IMR-90 (cell line): ENCODE measurements at regions not wholly inside any gene's neighbourhood (a gene's known extent, or its start where the extent isn't known, plus 50 kb on each side); places are given as distances from the start of the nearest gene placed in this dataset.

Experiments
- ATAC-seq: fragments of 200-7000 bp; cut with Tn5 transposase; 2 replicates; pipeline ENCODE4 v1.9.1; 2020; ENCODE audit warnings: low read depth, mild to moderate bottlenecking, moderate library complexity
- BruUV-seq: library from RNA; stranded (reverse); fragments of 400-500 nt; replicated peaks from 2 replicates; lab custom pipeline; 2021; lab: Mats Ljungman, UMichigan
- CTCF ChIA-PET: fragments of 300-600 bp; formaldehyde crosslinking; extraction: SDS; loops from one replicate; lab custom pipeline; 2021; ENCODE audit warnings: antibody characterized with exemption; lab: Yijun Ruan, JAX
- POLR2A ChIA-PET: fragments of 300-600 bp; sonication (Branson Sonifier 250); formaldehyde crosslinking; loops from one replicate; lab custom pipeline; 2022; ENCODE audit warnings: antibody characterized with exemption; ENCODE audit not compliant: unreplicated experiment; lab: Charles Lee
- DNase-seq: peaks from one replicate; pipeline ENCODE4 v3.0.0; 2013
- H2AFZ ChIP-seq: replicated peaks from 2 replicates; pipeline ENCODE3; 2013; ENCODE audit warnings: low read length, mild to moderate bottlenecking; ENCODE audit not compliant: poor library complexity
- H2AK5ac ChIP-seq: 2 replicates; pipeline ENCODE4 v1.6.1; 2013; ENCODE audit warnings: low read depth, low read length, inconsistent platforms
- H2AK9ac ChIP-seq: replicated peaks from 2 replicates; pipeline ENCODE3; 2013; ENCODE audit warnings: mild to moderate bottlenecking, low read depth, low read length, moderate library complexity; ENCODE audit not compliant: poor library complexity
- H2BK120ac ChIP-seq: 2 replicates; pipeline ENCODE4 v1.6.1; 2013; ENCODE audit warnings: low read depth, low read length, inconsistent platforms
- H2BK15ac ChIP-seq: 3 replicates; pipeline ENCODE4 v1.6.1; 2013; ENCODE audit warnings: low read depth, low read length, inconsistent platforms
- H2BK20ac ChIP-seq: 2 replicates; pipeline ENCODE4 v1.6.1; 2013; ENCODE audit warnings: low read depth, mild to moderate bottlenecking, inconsistent platforms, low read length, moderate library complexity
- H2BK5ac ChIP-seq: 2 replicates; pipeline ENCODE4 v1.6.1; 2013; ENCODE audit warnings: mild to moderate bottlenecking, low read depth, low read length, inconsistent platforms; ENCODE audit not compliant: poor library complexity, severe bottlenecking
- H3K14ac ChIP-seq: replicated peaks from 2 replicates; pipeline ENCODE4 v1.6.1; 2013; ENCODE audit warnings: low read depth, low read length, inconsistent platforms
- H3K18ac ChIP-seq: 2 replicates; pipeline ENCODE4 v1.6.1; 2013; ENCODE audit warnings: low read depth, low read length, control low read depth
- H3K23ac ChIP-seq: 2 replicates; pipeline ENCODE4 v1.6.1; 2013; ENCODE audit warnings: low read depth, low read length, inconsistent platforms
- H3K27ac ChIP-seq: 2 replicates; pipeline ENCODE4 v1.5.1; 2013; ENCODE audit warnings: mild to moderate bottlenecking, control low read depth, low read length; ENCODE audit not compliant: insufficient read depth
- H3K27me3 ChIP-seq: 2 replicates; pipeline ENCODE4 v1.6.1; 2013; ENCODE audit warnings: low read length; ENCODE audit not compliant: control insufficient read depth, insufficient read depth
- H3K36me3 ChIP-seq: 2 replicates; pipeline ENCODE4 v1.6.1; 2013; ENCODE audit warnings: low read length, mixed read lengths; ENCODE audit not compliant: control insufficient read depth, insufficient read depth
- H3K4ac ChIP-seq: 2 replicates; pipeline ENCODE4 v1.6.1; 2013; ENCODE audit warnings: low read depth, low read length, inconsistent platforms
- H3K4me1 ChIP-seq: 2 replicates; pipeline ENCODE4 v1.6.1; 2013; ENCODE audit warnings: low read length, mixed read lengths; ENCODE audit not compliant: control insufficient read depth, insufficient read depth
- H3K4me2 ChIP-seq: 2 replicates; pipeline ENCODE4 v1.6.1; 2013; ENCODE audit warnings: low read depth, mild to moderate bottlenecking, control low read depth, low read length, moderate library complexity
- H3K4me3 ChIP-seq: 2 replicates; pipeline ENCODE4 v1.5.1; 2013; ENCODE audit warnings: low read depth, mild to moderate bottlenecking, control low read depth, low read length, moderate library complexity; ENCODE audit not compliant: insufficient read depth
- H3K56ac ChIP-seq: 2 replicates; pipeline ENCODE4 v1.6.1; 2013; ENCODE audit warnings: low read length, inconsistent platforms; ENCODE audit not compliant: insufficient read depth; ENCODE audit errors: extremely low read depth
- H3K79me1 ChIP-seq, 2 experiments: 2 replicates each; pipeline ENCODE4 v1.6.1; 2013; ENCODE audit warnings: low read length in 2 of 2, inconsistent platforms in 1 of 2, low read depth in 1 of 2
- H3K9ac ChIP-seq: 2 replicates; pipeline ENCODE4 v1.6.1; 2013; ENCODE audit warnings: low read depth, low read length, control low read depth
- H3K9me1 ChIP-seq: 2 replicates; pipeline ENCODE4 v1.6.1; 2013; ENCODE audit warnings: low read length, inconsistent platforms; ENCODE audit not compliant: insufficient read depth
- H3K9me3 ChIP-seq: 2 replicates; pipeline ENCODE4 v1.6.1; 2013; ENCODE audit warnings: low read length; ENCODE audit not compliant: control insufficient read depth, insufficient read depth
- H4K20me1 ChIP-seq: 2 replicates; pipeline ENCODE4 v1.6.1; 2013; ENCODE audit warnings: low read length, inconsistent platforms; ENCODE audit not compliant: insufficient read depth
- H4K5ac ChIP-seq: 2 replicates; pipeline ENCODE4 v1.6.1; 2013; ENCODE audit warnings: mild to moderate bottlenecking, low read depth, low read length, control low read depth
- H4K8ac ChIP-seq, 2 experiments: 2 replicates each; pipeline ENCODE4 v1.6.1; 2013; ENCODE audit warnings: low read depth in 2 of 2, low read length in 2 of 2, control low read depth in 1 of 2, inconsistent platforms in 1 of 2
- H4K91ac ChIP-seq: 2 replicates; pipeline ENCODE4 v1.6.1; 2013; ENCODE audit warnings: low read depth, low read length, inconsistent platforms; ENCODE audit not compliant: insufficient read depth
- CEBPB ChIP-seq: IDR thresholded peaks from 2 replicates; pipeline ENCODE4 v1.6.1; 2012; ENCODE audit warnings: low read depth, low read length, improper control_type of control experiment
- FOS ChIP-seq: fragments of 150-350 bp; IDR thresholded peaks from 2 replicates; pipeline ENCODE4 v1.6.1; 2016; ENCODE audit warnings: low read depth, low read length
- WGBS, 2 experiments: methylation state at CpG; one replicate each; pipeline versions ENCODE4 v1.1.5 to v1.1.7; 2013; ENCODE audit warnings: missing lambda C conversion rate in 2 of 2; ENCODE audit not compliant: insufficient read length in 1 of 2; ENCODE audit errors: extremely low coverage in 2 of 2; 5-methylcytosine and 5-hydroxymethylcytosine counted together
- dilution Hi-C: fragments of 300-500 bp; cut with HindIII; formaldehyde crosslinking; loops from one replicate; pipeline ENCODE4 v1.14.3; 2018; ENCODE audit warnings: low sequenced_read_pairs; ENCODE audit not compliant: unreplicated experiment
- in situ Hi-C: fragments of 300-500 bp; cut with MboI; formaldehyde crosslinking; loops from 3 replicates; pipeline ENCODE4 v1.14.3; 2019; ENCODE audit warnings: low sequenced_read_pairs, inconsistent platforms, mixed read lengths
- intact Hi-C: fragments of 100-400 bp; cut with micrococcal nuclease; formaldehyde crosslinking; loops from 2 replicates; pipeline ENCODE4 v1.10.0; 2022

DNA sequence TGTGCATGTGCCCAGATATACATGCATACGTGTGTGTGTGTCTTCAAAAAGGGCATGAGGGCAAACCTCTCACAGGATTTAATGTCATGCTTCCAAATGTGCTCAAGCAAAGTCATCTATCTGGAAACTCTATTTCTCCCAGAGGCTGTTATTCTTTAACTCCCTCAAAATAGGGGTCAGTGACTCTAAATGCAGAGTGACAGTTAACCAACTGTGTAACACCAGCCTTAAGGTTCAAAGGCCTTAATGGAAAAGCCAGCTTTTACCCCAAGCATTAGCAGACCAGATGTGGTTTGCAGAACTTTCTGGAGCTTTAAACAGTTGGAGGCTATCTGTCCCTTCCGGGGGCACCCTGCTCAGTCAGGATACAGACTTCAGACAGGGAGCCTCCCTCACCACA, 70.4 kb upstream of the SLC7A14 start:
- ATAC-seq (no peak; the same call in 1 of the 2 replicates), DNase-seq (no peak)
- H2BK20ac ChIP-seq: no peak overlapping the region
- H3K27ac ChIP-seq: no peak overlapping the region
- no peak overlapping the region for H2BK5ac ChIP-seq
- H3K4me3 ChIP-seq: no peak overlapping the region
- no peak overlapping the region for H2BK15ac ChIP-seq
- H4K5ac ChIP-seq: no peak overlapping the region
- intact Hi-C loops (no loop called here), dilution Hi-C loops (no loop called here), in situ Hi-C loops (no loop called here)
- no peak overlapping the region for H3K23ac ChIP-seq
- H3K9me1 ChIP-seq: no peaks in the 10 kb centered on the region
- POLR2A ChIA-PET: no interaction called here
- TF ChIP-seq FOS (no peak), CEBPB (no peak)
- H3K4me2 ChIP-seq: no peak overlapping the region
- no TSS peak for BruUV-seq
- H4K8ac ChIP-seq: no peak overlapping the region
- no peak overlapping the region for H3K18ac ChIP-seq
- H3K4me1 ChIP-seq: no peaks in the 10 kb centered on the region
- no peak overlapping the region for H3K56ac ChIP-seq
- H3K4ac ChIP-seq: no peak overlapping the region
- H4K20me1 ChIP-seq: no peaks in the 10 kb centered on the region
- H3K27me3 ChIP-seq: no peaks in the 10 kb centered on the region
- H3K79me1 ChIP-seq: no peaks in the 10 kb centered on the region
- WGBS, 2 experiments: no CpG with 5 or more reads among the region's 2 CpGs
- H3K9me3 ChIP-seq: no peaks in the 10 kb centered on the region
- no peaks in the 10 kb centered on the region for H3K36me3 ChIP-seq
- no peak overlapping the region for H4K91ac ChIP-seq
- H2AK5ac ChIP-seq: no peak overlapping the region
- H2BK120ac ChIP-seq: no peak overlapping the region
- H2AK9ac ChIP-seq: no peak overlapping the region
- no peak overlapping the region for H2AFZ ChIP-seq
- CTCF ChIA-PET: no interaction called here
- no peak overlapping the region for H3K14ac ChIP-seq
- H3K9ac ChIP-seq: no peak overlapping the region
